SK-N-MC (cell line): ENCODE measurements at regions not wholly inside any gene's neighbourhood (a gene's known extent, or its start where the extent isn't known, plus 50 kb on each side); places are given as distances from the start of the nearest gene placed in this dataset.

Experiments used
- DNase-seq: peaks from one replicate; pipeline ENCODE4 v3.0.0-alpha.2; 2011; ENCODE audit warnings: low read depth, low spot score
- H3K27ac ChIP-seq: fragments of 200-600 bp; sonication (generic); 2 replicates; pipeline ENCODE4 v1.5.1; 2016; ENCODE audit warnings: mixed run types
- H3K36me3 ChIP-seq: fragments of 200-600 bp; sonication (generic); 2 replicates; pipeline ENCODE4 v1.6.1; 2017; ENCODE audit warnings: antibody characterized with exemption, low read length, mixed read lengths; ENCODE audit not compliant: insufficient read depth
- H3K4me3 ChIP-seq: fragments of 200-600 bp; sonication (generic); 2 replicates; pipeline ENCODE4 v1.5.1; 2016
- H3K9ac ChIP-seq: fragments of 200-600 bp; sonication (generic); 2 replicates; pipeline ENCODE4 v1.8.0; 2017; ENCODE audit warnings: mixed run types, mixed read lengths; ENCODE audit not compliant: insufficient read length
- H3K9me3 ChIP-seq: fragments of 200-600 bp; sonication (generic); 2 replicates; pipeline ENCODE4 v1.6.1; 2017; ENCODE audit warnings: low read depth, mild to moderate bottlenecking, antibody characterized with exemption, low read length, moderate library complexity, mixed read lengths
- EZH2 ChIP-seq: fragments of 200-600 bp; sonication (generic); IDR thresholded peaks from one replicate; pipeline ENCODE4 v1.6.1; 2017; ENCODE audit warnings: antibody characterized with exemption
- FOXP2 ChIP-seq: optimal IDR thresholded peaks from 2 replicates; pipeline ENCODE3; 2011; ENCODE audit warnings: mild to moderate bottlenecking, moderate library complexity; ENCODE audit not compliant: insufficient read depth; ENCODE audit errors: extremely low read length, control extremely low read depth
- POLR2AphosphoS5 ChIP-seq: IDR thresholded peaks from 2 replicates; pipeline ENCODE4 v1.6.1; 2012; ENCODE audit warnings: mild to moderate bottlenecking, low read depth, low read length, borderline replicate concordance

DNA sequence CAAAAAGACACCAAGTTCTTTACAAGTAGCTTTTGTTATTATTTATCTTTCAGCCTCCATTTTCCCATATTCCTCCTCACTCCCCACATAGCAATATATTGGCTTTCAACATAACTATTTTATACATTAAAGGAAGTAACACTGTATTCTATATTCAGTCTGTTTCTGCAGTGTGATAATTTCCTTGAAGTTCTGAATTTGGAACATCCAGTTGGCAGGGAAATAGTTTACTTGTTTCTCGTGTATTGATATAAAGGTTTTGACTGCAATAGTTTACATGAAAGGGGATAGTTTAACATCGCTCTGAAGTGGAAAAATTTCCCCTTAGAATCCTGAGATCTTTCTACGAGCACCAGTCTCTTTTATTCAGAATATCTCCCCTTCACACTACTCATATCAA, 341.5 kb upstream of the ANO3 start:
- TF ChIP-seq POLR2AphosphoS5 (no peak), FOXP2 (no peak), EZH2 (no peak)
- Histone ChIP-seq H3K27ac (no peak overlapping the region), H3K9me3 (no peaks in the 10 kb centered on the region), H3K36me3 (no peaks in the 10 kb centered on the region), H3K9ac (no peak overlapping the region), H3K4me3 (no peak overlapping the region)
- no peak for DNase-seq

- Histone ChIP-seq H3K9me3 (no peaks in the 10 kb centered on the region), H3K27ac (no peak overlapping the region), H3K36me3 (no peaks in the 10 kb centered on the region), H3K4me3 (no peak overlapping the region), H3K9ac (no peak overlapping the region)
- DNase-seq, result no peak
- TF ChIP-seq EZH2, result no peak
- no peak for TF ChIP-seq POLR2AphosphoS5
- no peak for TF ChIP-seq FOXP2
These were observed 340.5 kb upstream of the ANO3 start for GRCh38 chr11:25991476-25991875.

GRCh38 chr11:25992294-25992693, 339.6 kb upstream of the ANO3 start:
- no peaks in the 10 kb centered on the region for H3K9me3 ChIP-seq
- H3K4me3 ChIP-seq, result no peak overlapping the region
- no peak overlapping the region for H3K9ac ChIP-seq
- H3K27ac ChIP-seq, result no peak overlapping the region
- DNase-seq, result no peak
- no peaks in the 10 kb centered on the region for H3K36me3 ChIP-seq
- TF ChIP-seq POLR2AphosphoS5 (no peak), FOXP2 (no peak), EZH2 (no peak)

GRCh38 chr11:25993016-25993415, 338.9 kb upstream of the ANO3 start:
- Histone ChIP-seq H3K9me3 (no peaks in the 10 kb centered on the region), H3K4me3 (no peak overlapping the region), H3K36me3 (no peaks in the 10 kb centered on the region), H3K9ac (no peak overlapping the region), H3K27ac (no peak overlapping the region)
- DNase-seq, result no peak
- no peak for TF ChIP-seq FOXP2
- TF ChIP-seq EZH2, result no peak
- no peak for TF ChIP-seq POLR2AphosphoS5

GRCh38 chr11:26011474-26011873, 320.5 kb upstream of the ANO3 start:
- Histone ChIP-seq H3K9me3 (no peaks in the 10 kb centered on the region), H3K36me3 (no peaks in the 10 kb centered on the region), H3K9ac (no peak overlapping the region), H3K4me3 (no peak overlapping the region), H3K27ac (no peak overlapping the region)
- no peak for DNase-seq
- TF ChIP-seq FOXP2, result no peak
- no peak for TF ChIP-seq POLR2AphosphoS5
- TF ChIP-seq EZH2, result no peak

- no peak overlapping the region for H3K9ac ChIP-seq
- no peak overlapping the region for H3K4me3 ChIP-seq
- no peak for TF ChIP-seq FOXP2
- no peaks in the 10 kb centered on the region for H3K36me3 ChIP-seq
- H3K27ac ChIP-seq, result no peak overlapping the region
- DNase-seq, result no peak
- H3K9me3 ChIP-seq, result no peaks in the 10 kb centered on the region
These were observed 317.3 kb upstream of the ANO3 start for GRCh38 chr11:26014456-26015115.

GRCh38 chr11:26017322-26017860, 314.5 kb upstream of the ANO3 start:
- no peak overlapping the region for H3K9ac ChIP-seq
- TF ChIP-seq EZH2, result no peak
- no peak for TF ChIP-seq POLR2AphosphoS5
- no peak for TF ChIP-seq FOXP2
- H3K4me3 ChIP-seq, result no peak overlapping the region
- DNase-seq, result no peak
- H3K27ac ChIP-seq, result no peak overlapping the region
- no peaks in the 10 kb centered on the region for H3K9me3 ChIP-seq
- no peaks in the 10 kb centered on the region for H3K36me3 ChIP-seq

DNA sequence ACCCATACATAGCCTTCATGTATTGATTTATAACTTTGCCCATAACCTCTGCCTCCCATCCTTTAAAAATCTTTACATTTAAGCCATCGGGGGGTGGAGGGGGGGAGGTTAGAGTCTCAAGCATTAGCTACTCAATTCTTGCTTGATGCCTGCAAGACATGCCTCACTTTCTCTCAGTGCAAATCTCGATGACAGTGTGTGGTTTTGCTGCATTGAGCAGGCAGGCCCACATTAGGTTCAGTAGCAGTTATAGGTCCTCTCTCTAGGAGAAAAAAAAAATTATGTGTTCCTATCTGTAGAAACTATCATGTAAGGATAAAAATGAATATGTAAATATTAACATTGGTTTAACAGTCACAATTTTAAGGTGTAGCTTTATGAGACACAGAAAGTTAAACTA, 314.0 kb upstream of the ANO3 start:
- Histone ChIP-seq H3K9ac (no peak overlapping the region), H3K4me3 (no peak overlapping the region), H3K9me3 (no peaks in the 10 kb centered on the region), H3K36me3 (no peaks in the 10 kb centered on the region), H3K27ac (no peak overlapping the region)
- TF ChIP-seq FOXP2 (no peak), POLR2AphosphoS5 (no peak), EZH2 (no peak)
- no peak for DNase-seq

GRCh38 chr11:26018336-26018735, 313.6 kb upstream of the ANO3 start:
- H3K4me3 ChIP-seq, result no peak overlapping the region
- no peak overlapping the region for H3K9ac ChIP-seq
- no peak for DNase-seq
- no peak overlapping the region for H3K27ac ChIP-seq
- no peaks in the 10 kb centered on the region for H3K36me3 ChIP-seq
- no peak for TF ChIP-seq FOXP2
- no peak for TF ChIP-seq POLR2AphosphoS5
- no peak for TF ChIP-seq EZH2
- H3K9me3 ChIP-seq, result no peaks in the 10 kb centered on the region
